Transverse colon (tissue), 4 donors: ENCODE measurements at regions not wholly inside any gene's neighbourhood (a gene's known extent, or its start where the extent isn't known, plus 50 kb on each side); places are given as distances from the start of the nearest gene placed in this dataset.

Experiments
- CTCF ChIP-seq, 5 experiments: fragments of 200-600 bp in 3 of 5; fragments of 450-650 bp in 2 of 5; sonication (generic) in 3 of 5; IDR thresholded peaks; 1 replicate in 2 of 5; 2 replicates in 3 of 5; pipeline ENCODE4 v1.5.1; 2016 to 2017; ENCODE audit warnings: antibody characterized with exemption in 5 of 5, inconsistent platforms in 3 of 5, mild to moderate bottlenecking in 2 of 5, moderate library complexity in 1 of 5
- EP300 ChIP-seq: sonication (generic); formaldehyde crosslinking; IDR thresholded peaks from one replicate; pipeline ENCODE4 v1.6.1; 2017; ENCODE audit warnings: antibody characterized with exemption, low read depth
- POLR2A ChIP-seq: fragments of 450-650 bp; IDR thresholded peaks from one replicate; pipeline ENCODE4 v1.6.1; 2016; ENCODE audit warnings: antibody characterized with exemption, mild to moderate bottlenecking, moderate library complexity
- POLR2AphosphoS5 ChIP-seq, 3 donors: sonication (generic); formaldehyde crosslinking; IDR thresholded peaks; one replicate each; pipeline ENCODE4 v1.6.1; 2016; ENCODE audit warnings: antibody characterized with exemption in 3 of 3

GRCh38 chr11:116282481-116282880 is 490.3 kb downstream of the BUD13 start:
- no peak for TF ChIP-seq CTCF (IDR thresholded peaks at IDR 0.05)
- no peak for TF ChIP-seq EP300
- no peak for TF ChIP-seq POLR2A
- no peak for TF ChIP-seq POLR2AphosphoS5 (IDR thresholded peaks at IDR 0.05)
